NCI-H510A (cell line): ENCODE measurements at regions not wholly inside any gene's neighbourhood (a gene's known extent, or its start where the extent isn't known, plus 50 kb on each side); places are given as distances from the start of the nearest gene placed in this dataset.
A peak's percentile ranks its signal among the peaks of the same experiment; 100 is the strongest.

Experiments
- DNase-seq: peaks from one replicate; lab custom pipeline; 2025; lab: John Stamatoyannopoulos, UW

DNA sequence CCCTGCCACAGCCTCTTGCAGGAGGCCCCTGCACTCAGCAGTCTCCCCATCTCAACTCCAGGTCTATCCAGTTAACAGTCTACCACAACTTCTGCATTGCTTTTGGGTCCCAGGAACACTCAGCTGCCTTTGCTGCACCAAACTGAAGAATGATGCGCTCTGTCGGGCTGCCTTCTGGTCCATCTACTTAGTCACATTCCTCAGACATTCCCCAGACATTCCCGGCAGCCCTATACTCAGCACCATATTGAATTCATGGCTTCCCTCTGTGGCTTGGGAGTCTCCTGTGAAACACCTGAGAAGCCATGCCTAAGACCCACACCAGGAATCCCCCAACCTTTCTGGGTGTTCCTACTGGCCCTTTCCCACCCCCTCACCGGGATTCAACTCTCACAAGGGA is 99.6 kb upstream of the COL21A1 start:
- DNase-seq = no peak

DNA sequence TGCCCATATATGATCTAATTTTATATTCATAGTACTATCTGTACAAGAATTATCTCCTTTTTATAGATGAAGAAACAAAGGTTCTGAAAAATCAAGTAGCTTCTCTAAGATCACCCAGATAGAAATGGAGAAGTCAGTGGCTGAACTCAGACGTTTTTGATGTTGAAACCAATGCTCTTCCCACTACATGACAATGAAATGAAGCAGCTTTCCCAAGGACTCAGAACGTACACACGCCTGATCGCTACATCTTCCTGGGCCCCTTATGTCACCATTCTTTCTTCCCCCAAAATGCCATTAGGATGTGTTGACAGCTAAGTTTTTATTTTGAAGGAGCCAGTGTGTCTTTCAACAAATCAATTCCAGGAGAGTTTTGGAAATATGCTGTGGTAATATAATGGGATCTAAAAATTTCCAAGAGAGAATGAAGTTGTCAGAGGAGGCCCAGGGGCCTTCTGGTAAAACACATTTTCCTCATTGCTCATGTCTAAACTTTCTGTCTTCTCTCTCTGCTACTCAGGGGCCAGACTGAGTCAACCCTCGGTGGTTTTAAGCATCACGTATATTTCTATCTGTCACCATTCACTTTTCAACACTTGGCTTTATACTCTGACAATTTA is 98.1 kb upstream of the COL21A1 start:
- DNase-seq = no peak

- DNase-seq = no peak
Measured at GRCh38 chr6:56343295-56343694, 95.9 kb upstream of the COL21A1 start.

- DNase-seq = no peak
Measured at GRCh38 chr6:56339524-56339923, 92.1 kb upstream of the COL21A1 start.

GRCh38 chr6:56335726-56336125 is 88.3 kb upstream of the COL21A1 start:
- DNase-seq = no peak

- no peak for DNase-seq
Measured at GRCh38 chr6:56334937-56335336, 87.6 kb upstream of the COL21A1 start.

DNA sequence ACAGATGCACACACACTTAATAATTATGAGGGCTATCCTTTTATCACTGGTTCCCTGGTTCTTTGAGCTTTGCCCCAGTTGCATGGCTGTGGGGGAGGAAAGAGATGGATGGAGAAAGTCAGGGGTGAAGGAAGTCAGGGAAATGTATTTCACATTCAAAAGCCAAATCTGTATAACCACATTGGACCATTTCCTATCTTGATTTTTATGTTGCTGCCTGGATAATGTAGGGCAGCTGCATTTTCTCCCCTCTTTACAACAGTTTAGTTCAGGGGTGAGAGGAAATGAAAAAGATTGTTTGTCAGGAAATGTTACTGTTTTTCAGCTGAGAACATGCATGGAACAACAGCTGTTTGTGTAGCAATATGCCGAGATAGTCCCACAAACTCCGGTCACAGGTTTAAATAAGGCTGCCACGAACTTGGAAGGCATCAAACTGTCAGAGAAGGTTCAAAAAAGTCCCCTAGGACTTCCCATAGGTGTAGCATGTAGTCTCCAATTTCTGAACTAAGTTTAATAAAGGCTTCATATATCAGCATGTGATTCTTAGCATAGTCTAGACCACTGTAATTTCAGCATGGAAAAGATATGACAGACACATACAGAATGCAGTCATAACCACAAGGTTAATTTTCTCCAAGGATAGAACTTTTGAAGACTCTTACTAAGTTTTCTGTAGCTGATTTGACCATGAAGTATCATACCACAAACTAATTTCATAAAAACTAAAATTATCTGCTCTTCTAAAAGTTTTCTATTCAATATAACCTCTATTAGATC is 82.1 kb upstream of the COL21A1 start:
- DNase-seq = no peak

GRCh38 chr6:56328728-56329090 is 81.3 kb upstream of the COL21A1 start:
- no peak for DNase-seq

DNA sequence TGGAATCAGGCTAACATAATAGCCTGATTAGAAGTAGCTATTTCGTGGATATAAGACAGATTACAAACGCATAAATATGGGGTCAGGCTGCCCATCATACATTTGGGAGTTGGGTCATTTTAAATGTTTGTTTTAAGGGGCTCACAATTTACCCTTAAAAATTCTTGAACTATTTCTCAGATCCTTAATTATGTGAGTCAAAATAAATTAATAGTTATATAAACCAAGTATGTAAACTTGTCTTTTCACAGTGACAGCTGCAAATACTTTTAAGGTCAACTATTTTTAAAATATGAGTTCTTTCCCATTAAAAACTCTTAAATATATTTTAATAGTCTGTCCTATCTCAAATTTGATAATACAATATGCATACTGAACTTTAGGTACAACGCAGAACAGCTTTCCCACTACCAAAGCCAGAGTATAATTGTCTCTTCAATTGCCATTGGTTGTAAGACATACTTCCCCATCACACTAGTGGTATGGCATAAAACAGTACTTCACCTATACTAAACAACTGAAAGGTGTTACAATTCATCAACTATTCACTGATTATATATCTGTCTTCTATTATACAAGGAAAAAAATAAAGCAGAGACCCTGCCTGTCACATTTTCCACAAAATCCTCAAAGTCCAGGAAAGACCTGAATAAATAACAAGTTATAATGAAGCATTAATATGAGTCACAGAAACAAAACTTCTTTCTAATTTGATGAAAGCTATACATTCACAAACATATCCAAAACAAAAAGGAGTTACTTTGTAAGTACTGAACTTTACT is 80.8 kb upstream of the COL21A1 start:
- DNase-seq = no peak

GRCh38 chr6:56324396-56324795 is 77.0 kb upstream of the COL21A1 start:
- DNase-seq = no peak

GRCh38 chr6:56318851-56319250 is 71.5 kb upstream of the COL21A1 start:
- peak; percentile 60 for DNase-seq

DNA sequence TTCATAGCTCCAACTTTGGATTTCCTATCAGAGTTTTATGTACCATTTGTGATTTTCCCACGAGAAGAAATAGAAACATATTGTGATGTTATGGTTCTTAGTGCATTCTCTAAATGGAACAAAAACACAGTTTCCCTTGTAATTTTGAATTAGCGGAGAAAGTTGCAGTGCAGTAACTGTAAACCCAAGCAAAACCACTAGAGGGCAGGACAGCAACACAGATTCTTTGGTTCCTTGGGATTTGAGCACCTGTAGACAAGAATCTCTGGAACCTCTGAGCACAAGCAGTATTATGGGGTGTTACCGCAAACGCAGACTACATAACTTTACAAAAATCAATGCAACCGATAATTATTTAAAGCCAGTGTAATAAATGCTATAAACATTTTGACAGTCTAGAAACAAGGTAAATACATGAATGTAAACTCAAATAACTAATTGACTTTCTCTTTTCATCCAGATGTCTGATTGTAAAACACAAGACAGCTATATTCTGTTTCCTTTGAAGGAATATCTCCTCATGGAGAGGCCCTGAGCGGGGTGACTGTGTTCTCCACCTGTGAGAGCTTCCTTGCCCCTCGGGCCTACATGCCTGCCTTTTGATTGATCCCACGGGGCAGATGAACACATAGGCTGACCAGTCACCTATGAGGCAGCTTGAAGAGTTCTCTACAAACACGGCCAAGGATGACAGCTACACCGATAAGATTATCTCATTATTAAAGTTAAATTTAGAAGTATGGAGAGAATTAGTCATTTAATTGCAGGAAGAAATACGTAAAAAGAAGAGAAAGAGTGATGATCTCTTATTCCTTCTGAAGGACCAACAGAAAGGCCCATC is 67.5 kb upstream of the COL21A1 start:
- peak; percentile 24 for DNase-seq

- peak; percentile 22 for DNase-seq
Measured at GRCh38 chr6:56311533-56312448, 64.4 kb upstream of the COL21A1 start.

GRCh38 chr6:56311061-56311460 is 63.7 kb upstream of the COL21A1 start:
- no peak for DNase-seq

DNA sequence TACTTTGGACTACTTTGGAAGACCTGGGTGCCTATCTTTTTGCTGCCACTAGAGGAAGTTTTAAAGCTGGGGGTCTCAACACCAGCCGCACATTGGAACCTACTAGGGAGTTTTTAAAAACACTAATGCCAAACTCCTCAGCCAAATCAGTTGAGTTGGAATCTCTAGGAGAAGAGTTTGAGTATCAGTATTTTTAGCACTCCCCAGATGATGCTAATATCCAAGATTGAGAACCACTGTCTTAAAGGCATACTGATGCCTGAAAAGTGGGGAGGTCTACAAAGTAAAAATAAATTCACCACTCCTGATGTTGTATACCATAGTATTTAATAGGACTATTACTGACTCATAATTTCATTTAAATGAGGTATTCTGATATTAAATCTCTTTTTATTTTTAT is 62.9 kb upstream of the COL21A1 start:
- DNase-seq = no peak

- no peak for DNase-seq
Measured at GRCh38 chr6:56299916-56300315, 52.5 kb upstream of the COL21A1 start.

DNA sequence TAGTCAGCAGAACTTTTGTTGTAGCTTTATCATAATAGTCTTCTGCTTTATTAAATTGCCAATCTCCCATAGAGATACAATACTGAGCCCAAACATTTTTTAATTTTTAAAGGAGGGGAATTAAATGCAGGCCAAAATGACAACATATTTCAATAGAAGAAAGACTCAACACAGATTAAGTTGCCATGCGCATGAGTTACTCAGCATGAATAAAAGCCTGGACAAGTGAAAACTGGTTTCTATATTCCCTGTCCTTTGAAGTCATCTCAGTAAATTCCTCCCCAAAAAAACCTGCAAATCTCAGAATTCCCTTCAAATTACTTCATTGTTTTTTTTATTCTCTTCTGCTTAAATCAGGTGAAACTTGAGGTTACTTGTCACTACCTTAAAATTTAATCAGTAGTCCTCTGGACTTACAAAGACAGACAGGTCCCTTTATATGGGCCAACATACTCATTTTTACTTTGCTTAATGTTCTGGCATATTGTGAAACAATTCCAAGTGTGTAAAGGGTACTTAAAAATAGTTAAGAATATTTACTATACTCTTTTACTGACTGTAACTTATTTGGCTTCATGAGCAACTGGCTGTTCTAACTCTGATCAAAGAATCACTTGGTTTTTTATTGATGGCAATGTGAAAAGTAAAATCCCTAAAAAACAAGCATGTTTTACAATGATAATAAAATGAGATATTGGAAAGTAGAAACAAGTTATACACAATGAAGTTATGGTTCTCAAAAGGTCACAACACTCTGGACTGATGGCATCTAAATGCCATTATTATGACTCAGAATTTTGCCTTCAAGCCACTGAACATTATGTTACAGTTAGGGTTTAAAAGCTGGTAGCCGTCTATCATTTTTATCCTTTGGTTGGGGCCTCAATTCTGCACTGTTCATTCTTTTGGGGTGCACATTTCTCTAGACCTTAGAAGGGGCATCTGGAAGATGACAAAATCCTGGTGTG is 49.9 kb upstream of the COL21A1 start:
- no peak for DNase-seq
